ENCODE measurements at regions not wholly inside any gene's neighbourhood (a gene's known extent, or its start where the extent isn't known, plus 50 kb on each side); places are given as distances from the start of the nearest gene placed in this dataset.

- TF ChIP-seq ZNF530 (CRISPR knock-in tag; IDR thresholded peaks at IDR 0.05; ENCODE audit: low read depth) = no peak
- TF ChIP-seq GMEB1 (CRISPR knock-in tag; IDR thresholded peaks at IDR 0.05; ENCODE audit: borderline replicate concordance) = no peak
- TF ChIP-seq ZNF572 (CRISPR knock-in tag; IDR thresholded peaks at IDR 0.05) = no peak
- TF ChIP-seq SP1 (IDR thresholded peaks at IDR 0.05) = no peak
- no peak for TF ChIP-seq SP1 (CRISPR knock-in tag; IDR thresholded peaks at IDR 0.05)
Observed at GRCh38 chr20:7610681-7611080, 329.6 kb downstream of the HAO1 start.
